Lung (tissue), 11 donors: ENCODE measurements at regions not wholly inside any gene's neighbourhood (a gene's known extent, or its start where the extent isn't known, plus 50 kb on each side); places are given as distances from the start of the nearest gene placed in this dataset.

Experiments used
- ATAC-seq: fragments of 200-7000 bp; cut with Tn5 transposase; one replicate; pipeline ENCODE4 v1.9.1; 2020; ENCODE audit warnings: moderate number of reproducible peaks; ENCODE audit not compliant: insufficient read depth, low FRiP score
- DNase-seq, 3 donors: peaks; one replicate each; pipeline ENCODE4 v3.0.0-alpha.2; 2013 to 2017
- H3K27ac ChIP-seq, 2 donors: one replicate each; pipeline ENCODE4 v1.5.1; 2013; ENCODE audit warnings: mild to moderate bottlenecking in 2 of 2, moderate library complexity in 2 of 2, control low read depth in 1 of 2, inconsistent platforms in 1 of 2, low read depth in 1 of 2, low read length in 1 of 2
- H3K27me3 ChIP-seq, 3 donors: one replicate each; pipeline ENCODE4 v1.5.1; 2013; ENCODE audit warnings: low read length in 2 of 3; ENCODE audit not compliant: control insufficient read depth in 3 of 3, insufficient read depth in 3 of 3
- H3K36me3 ChIP-seq, 4 donors: one replicate each; pipeline ENCODE4 v1.5.1; 2013; ENCODE audit warnings: low read length in 4 of 4, mild to moderate bottlenecking in 1 of 4, moderate library complexity in 1 of 4; ENCODE audit not compliant: control insufficient read depth in 4 of 4, insufficient read depth in 4 of 4
- H3K4me1 ChIP-seq, 5 donors: one replicate each; pipeline ENCODE4 v1.5.1; 2013; ENCODE audit warnings: low read length in 5 of 5, mild to moderate bottlenecking in 2 of 5, moderate library complexity in 1 of 5; ENCODE audit not compliant: control insufficient read depth in 5 of 5, insufficient read depth in 5 of 5
- H3K4me3 ChIP-seq: one replicate; pipeline ENCODE4 v1.5.1; 2013; ENCODE audit warnings: mild to moderate bottlenecking, control low read depth, moderate library complexity
- H3K9ac ChIP-seq, 2 donors: one replicate each; pipeline ENCODE4 v1.5.1; 2013; ENCODE audit warnings: low read length in 2 of 2, control low read depth in 1 of 2; ENCODE audit not compliant: insufficient read depth in 1 of 2
- H3K9me3 ChIP-seq, 4 donors: one replicate each; pipeline ENCODE4 v1.5.1; 2013; ENCODE audit warnings: low read length in 3 of 4, mild to moderate bottlenecking in 1 of 4, moderate library complexity in 1 of 4; ENCODE audit not compliant: control insufficient read depth in 4 of 4, insufficient read depth in 3 of 4
- WGBS, 2 donors: extraction: QIAGEN DNeasy Blood & Tissue Kit; methylation state at CpG; one replicate each; pipeline ENCODE4 v1.1.7; 2013; 5-methylcytosine and 5-hydroxymethylcytosine counted together
- TF ChIP-seq, protein P1 (sequence below): IDR thresholded peaks from 2 replicates; pipeline ENCODE4 v1.5.1; 2012; ENCODE audit warnings: mild to moderate bottlenecking; ENCODE audit errors: control extremely low read depth, extremely low read depth
- donor health status: control.
- donor health status: control.
- donor health status: Bipolar disorder and iron deficiency.
- donor health status: healthy.
- donor health status: DM: yes; HTN: yes; CAD: no.

DNA sequence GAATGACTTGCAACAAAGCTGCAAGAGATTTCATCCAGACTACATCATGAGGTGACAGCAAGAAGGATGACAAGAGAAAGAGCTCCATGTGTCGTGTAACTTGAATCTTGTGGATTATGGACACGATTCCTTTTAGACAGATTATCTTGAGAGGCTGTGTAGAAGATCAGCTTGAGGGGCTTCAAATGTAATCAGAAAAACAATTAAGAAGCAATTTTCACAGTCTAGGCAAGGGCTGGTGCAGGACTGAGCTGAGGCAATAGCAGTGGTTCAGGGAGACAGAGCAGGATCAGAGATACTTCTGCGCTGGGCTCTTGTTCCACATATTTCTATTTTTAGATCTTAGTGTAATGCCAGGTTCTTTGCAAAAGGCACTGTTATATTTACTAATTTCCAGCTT, 253.0 kb upstream of the COBL start:
- Histone ChIP-seq H3K27me3 (no peaks in the 10 kb centered on the region), H3K9ac (no peak overlapping the region), H3K27ac (no peak overlapping the region), H3K4me1 (no peaks in the 10 kb centered on the region), H3K4me3 (no peak overlapping the region), H3K36me3 (no peaks in the 10 kb centered on the region), H3K9me3 (peaks cover 0 to 3% (median 0%) of the 10 kb centered on the region in 4 donors)
- 81 to 86% methylated on average over 3 of the region's 3 CpGs for WGBS, 2 donors
- DNase-seq = no peak
- TF ChIP-seq, protein P1, sequence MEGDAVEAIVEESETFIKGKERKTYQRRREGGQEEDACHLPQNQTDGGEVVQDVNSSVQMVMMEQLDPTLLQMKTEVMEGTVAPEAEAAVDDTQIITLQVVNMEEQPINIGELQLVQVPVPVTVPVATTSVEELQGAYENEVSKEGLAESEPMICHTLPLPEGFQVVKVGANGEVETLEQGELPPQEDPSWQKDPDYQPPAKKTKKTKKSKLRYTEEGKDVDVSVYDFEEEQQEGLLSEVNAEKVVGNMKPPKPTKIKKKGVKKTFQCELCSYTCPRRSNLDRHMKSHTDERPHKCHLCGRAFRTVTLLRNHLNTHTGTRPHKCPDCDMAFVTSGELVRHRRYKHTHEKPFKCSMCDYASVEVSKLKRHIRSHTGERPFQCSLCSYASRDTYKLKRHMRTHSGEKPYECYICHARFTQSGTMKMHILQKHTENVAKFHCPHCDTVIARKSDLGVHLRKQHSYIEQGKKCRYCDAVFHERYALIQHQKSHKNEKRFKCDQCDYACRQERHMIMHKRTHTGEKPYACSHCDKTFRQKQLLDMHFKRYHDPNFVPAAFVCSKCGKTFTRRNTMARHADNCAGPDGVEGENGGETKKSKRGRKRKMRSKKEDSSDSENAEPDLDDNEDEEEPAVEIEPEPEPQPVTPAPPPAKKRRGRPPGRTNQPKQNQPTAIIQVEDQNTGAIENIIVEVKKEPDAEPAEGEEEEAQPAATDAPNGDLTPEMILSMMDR = no peak
- ATAC-seq = no peak

DNA sequence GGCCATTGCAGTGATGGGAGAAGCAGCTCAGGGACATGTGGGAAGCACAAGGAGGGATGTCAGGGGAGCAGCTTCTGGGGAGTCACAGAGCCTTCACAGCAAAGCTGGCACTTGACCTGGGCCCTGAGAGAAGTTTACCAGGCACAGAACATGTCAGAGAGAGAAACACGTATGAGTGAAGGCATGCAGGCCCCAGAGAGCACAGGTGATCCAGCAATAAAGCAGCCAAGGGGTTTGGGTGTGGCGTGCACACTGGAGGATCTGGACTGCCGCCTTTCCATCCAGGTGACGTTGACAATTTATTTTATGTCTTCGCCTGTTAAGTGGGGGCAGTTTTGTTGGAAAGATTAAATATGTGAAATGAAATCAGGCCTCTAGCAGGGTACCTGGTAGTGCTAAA, 252.6 kb upstream of the COBL start:
- TF ChIP-seq, protein P1 = no peak
- Histone ChIP-seq H3K36me3 (no peaks in the 10 kb centered on the region), H3K4me1 (no peaks in the 10 kb centered on the region), H3K9me3 (peaks cover 0 to 3% (median 0%) of the 10 kb centered on the region in 4 donors), H3K27me3 (no peaks in the 10 kb centered on the region), H3K9ac (no peak overlapping the region), H3K27ac (no peak overlapping the region), H3K4me3 (no peak overlapping the region)
- DNase-seq (no peak), ATAC-seq (no peak)
- 83 to 85% methylated on average over 5 of the region's 5 CpGs for WGBS, 2 donors

DNA sequence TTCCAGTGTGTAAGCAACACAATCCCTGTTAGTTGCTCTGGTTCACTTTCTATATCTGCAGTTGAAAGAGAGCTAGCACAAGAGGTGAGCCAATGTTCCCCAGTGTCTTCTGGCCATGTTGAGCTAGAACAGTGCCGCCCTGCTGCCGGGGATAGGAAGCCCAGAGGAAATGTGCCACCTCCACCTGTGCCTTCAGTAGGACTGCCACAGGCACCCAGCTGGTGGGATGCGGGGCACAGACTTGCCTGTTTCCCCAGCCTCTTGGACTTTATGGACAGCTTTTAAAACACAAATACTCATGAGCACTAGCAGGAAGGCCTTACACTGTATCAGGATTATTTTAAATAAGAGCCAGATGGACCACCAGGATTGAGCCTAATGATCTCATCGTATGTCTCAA, 234.5 kb upstream of the COBL start:
- H3K27ac ChIP-seq = no peak overlapping the region
- H3K27me3 ChIP-seq = no peaks in the 10 kb centered on the region
- H3K9ac ChIP-seq = no peak overlapping the region
- no peaks in the 10 kb centered on the region for H3K36me3 ChIP-seq
- H3K4me3 ChIP-seq = no peak overlapping the region
- TF ChIP-seq, protein P1 = no peak
- no peaks in the 10 kb centered on the region for H3K4me1 ChIP-seq
- no peak for ATAC-seq
- WGBS, 2 donors = 92 to 95% methylated on average over 4 of the region's 4 CpGs
- H3K9me3 ChIP-seq = peaks cover 0 to 10% (median 0%) of the 10 kb centered on the region in 4 donors
- DNase-seq = no peak

DNA sequence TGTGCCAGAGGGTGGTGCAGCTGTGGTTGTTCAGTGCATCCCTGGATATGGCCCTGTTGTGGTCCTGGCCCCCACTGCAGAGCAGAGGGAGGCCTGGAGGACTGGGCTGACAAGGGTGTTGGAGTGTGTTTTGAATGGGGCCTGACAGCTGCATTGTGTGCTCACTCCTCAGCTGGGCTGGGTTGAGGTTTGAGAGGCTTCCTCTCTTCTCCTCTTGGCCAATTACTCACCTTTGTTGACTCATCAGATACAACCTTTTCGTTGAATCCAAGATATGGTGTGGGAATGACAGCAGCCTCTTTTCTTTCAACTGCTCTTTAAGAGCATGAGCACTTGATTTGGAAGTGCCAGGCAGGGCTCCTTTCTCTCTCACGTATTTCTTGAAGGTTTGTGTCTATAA, 228.5 kb upstream of the COBL start:
- Histone ChIP-seq H3K9ac (no peak overlapping the region), H3K4me1 (no peaks in the 10 kb centered on the region), H3K27me3 (no peaks in the 10 kb centered on the region), H3K36me3 (no peaks in the 10 kb centered on the region), H3K27ac (no peak overlapping the region), H3K4me3 (no peak overlapping the region), H3K9me3 (peaks cover 0 to 12% (median 2%) of the 10 kb centered on the region in 4 donors)
- DNase-seq (no peak), ATAC-seq (no peak)
- TF ChIP-seq, protein P1 = no peak
- 45 to 65% methylated on average over 2 of the region's 2 CpGs for WGBS, 2 donors
